Thyroid gland (tissue), 4 donors: ENCODE measurements at regions not wholly inside any gene's neighbourhood (a gene's known extent, or its start where the extent isn't known, plus 50 kb on each side); places are given as distances from the start of the nearest gene placed in this dataset.

Experiments used
- POLR2A ChIP-seq, 2 donors: fragments of 450-650 bp; IDR thresholded peaks; one replicate each; pipeline ENCODE4 v1.6.1; 2017; ENCODE audit warnings: antibody characterized with exemption in 2 of 2, mild to moderate bottlenecking in 2 of 2, moderate library complexity in 1 of 2
- TF ChIP-seq, protein P1 (sequence below), 6 experiments: fragments of 200-600 bp in 3 of 6; fragments of 450-650 bp in 3 of 6; sonication (generic) in 3 of 6; IDR thresholded peaks; one replicate each; pipeline ENCODE4 v1.5.1; 2016 to 2019; ENCODE audit warnings: antibody characterized with exemption in 6 of 6, mild to moderate bottlenecking in 2 of 6, inconsistent platforms in 1 of 6, moderate library complexity in 1 of 6

DNA sequence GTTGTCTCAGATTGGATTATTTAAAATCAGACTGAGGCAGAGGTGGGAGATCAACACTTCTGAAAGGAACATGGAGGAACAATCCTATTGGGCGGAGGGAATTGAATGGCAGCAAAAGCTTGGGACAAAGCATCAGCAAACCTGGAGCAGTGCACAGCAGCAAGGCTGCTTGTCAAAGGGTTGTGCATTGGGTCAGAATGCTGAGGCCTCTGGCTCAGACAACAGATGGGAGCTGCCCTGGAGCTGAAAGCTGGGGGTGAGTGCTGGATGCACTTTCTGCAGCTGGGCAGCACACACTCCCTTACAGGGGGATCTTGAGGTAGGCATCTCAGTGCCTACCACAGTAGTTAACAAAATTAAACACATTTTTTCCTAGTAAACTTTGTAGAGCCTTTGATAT, 634.4 kb upstream of the MMS22L start:
- no peak for TF ChIP-seq POLR2A (IDR thresholded peaks at IDR 0.05)
- TF ChIP-seq, protein P1, sequence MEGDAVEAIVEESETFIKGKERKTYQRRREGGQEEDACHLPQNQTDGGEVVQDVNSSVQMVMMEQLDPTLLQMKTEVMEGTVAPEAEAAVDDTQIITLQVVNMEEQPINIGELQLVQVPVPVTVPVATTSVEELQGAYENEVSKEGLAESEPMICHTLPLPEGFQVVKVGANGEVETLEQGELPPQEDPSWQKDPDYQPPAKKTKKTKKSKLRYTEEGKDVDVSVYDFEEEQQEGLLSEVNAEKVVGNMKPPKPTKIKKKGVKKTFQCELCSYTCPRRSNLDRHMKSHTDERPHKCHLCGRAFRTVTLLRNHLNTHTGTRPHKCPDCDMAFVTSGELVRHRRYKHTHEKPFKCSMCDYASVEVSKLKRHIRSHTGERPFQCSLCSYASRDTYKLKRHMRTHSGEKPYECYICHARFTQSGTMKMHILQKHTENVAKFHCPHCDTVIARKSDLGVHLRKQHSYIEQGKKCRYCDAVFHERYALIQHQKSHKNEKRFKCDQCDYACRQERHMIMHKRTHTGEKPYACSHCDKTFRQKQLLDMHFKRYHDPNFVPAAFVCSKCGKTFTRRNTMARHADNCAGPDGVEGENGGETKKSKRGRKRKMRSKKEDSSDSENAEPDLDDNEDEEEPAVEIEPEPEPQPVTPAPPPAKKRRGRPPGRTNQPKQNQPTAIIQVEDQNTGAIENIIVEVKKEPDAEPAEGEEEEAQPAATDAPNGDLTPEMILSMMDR (IDR thresholded peaks at IDR 0.05), result no peak
